ENCODE measurements at regions not wholly inside any gene's neighbourhood (a gene's known extent, or its start where the extent isn't known, plus 50 kb on each side); places are given as distances from the start of the nearest gene placed in this dataset.
"Not testable (repeated sequence)": the region's sequence is repeated elsewhere in the genome, so short reads cannot be mapped to it uniquely, and the experiment has no call there.

DNA sequence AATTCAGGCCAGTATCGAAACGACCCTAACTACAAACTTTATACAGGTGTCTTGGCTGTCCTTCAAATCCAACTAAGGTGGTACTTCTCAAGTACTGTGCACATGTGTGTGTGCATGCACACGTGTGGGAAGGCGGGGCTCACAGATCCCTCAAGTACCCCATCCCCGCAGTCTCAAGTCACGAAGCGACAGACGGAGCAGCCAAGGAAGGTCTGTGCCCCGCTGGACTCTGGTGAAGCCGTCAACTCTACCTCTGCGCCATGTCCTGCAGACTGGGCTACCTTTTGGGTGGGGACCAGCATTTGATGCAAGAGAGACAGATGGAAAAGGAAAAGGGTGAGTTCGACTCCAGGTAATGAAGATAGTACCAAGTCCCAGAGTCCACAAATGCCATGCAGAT, 169.0 kb downstream of the CRYBB2 start:
- intact Hi-C loops (cut with DNase I), result no loop called here
- DNase-seq, result no peak

DNA sequence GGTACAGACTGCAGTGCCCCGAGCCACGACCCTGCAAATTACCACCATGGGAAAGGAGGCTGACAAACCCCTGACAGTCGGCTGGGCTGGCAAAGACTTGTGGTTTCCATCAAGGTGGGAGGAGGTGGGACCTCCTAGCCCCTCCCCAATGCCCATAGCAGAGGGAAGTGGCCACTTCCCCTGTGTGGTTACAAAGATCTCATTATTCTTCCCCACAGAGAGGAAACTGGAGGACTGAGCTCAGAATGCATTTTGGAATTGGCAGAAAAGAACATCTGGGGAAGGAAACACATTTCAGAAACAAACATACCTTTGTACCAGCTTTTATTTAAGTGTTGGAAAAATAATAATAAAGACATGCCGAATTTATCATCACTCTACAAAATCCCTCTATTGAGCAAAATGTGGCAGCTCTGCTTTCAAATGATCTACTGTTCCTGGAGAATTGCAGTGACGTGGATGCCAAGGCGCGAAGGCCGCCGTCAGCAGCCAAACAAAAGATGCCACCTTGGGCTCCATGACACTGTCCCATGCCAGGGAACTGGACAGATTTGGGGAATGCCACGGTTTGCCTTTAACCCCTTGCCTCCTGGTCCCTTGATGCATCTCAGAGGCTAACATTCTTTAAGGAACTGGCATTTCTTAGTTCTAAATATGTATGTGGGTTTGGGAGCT, 169.6 kb downstream of the CRYBB2 start:
- intact Hi-C loops (cut with DNase I), result no loop called here
- DNase-seq, result peak in 1 of 42 donors; percentile 35

DNA sequence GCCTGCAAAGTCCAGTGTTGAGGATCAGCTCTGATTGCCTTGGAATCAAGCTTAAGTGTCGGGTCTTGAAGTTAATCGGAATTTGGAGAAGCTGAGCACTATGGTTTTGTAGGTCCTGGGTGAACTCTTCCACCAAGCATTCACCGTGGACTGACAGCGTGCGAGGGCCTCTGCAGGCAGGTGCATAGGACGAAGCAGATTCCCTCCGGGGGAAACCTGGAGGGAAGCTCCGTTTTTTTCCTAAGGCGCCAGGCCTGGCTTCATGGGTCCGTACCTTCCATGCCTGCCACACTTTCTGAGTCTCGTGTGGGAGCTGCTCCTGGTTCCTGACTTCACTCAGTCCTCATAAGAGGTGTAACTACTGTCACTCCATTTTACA, 170.1 kb downstream of the CRYBB2 start:
- no peak for DNase-seq
- intact Hi-C loops (cut with DNase I), result no loop called here

DNA sequence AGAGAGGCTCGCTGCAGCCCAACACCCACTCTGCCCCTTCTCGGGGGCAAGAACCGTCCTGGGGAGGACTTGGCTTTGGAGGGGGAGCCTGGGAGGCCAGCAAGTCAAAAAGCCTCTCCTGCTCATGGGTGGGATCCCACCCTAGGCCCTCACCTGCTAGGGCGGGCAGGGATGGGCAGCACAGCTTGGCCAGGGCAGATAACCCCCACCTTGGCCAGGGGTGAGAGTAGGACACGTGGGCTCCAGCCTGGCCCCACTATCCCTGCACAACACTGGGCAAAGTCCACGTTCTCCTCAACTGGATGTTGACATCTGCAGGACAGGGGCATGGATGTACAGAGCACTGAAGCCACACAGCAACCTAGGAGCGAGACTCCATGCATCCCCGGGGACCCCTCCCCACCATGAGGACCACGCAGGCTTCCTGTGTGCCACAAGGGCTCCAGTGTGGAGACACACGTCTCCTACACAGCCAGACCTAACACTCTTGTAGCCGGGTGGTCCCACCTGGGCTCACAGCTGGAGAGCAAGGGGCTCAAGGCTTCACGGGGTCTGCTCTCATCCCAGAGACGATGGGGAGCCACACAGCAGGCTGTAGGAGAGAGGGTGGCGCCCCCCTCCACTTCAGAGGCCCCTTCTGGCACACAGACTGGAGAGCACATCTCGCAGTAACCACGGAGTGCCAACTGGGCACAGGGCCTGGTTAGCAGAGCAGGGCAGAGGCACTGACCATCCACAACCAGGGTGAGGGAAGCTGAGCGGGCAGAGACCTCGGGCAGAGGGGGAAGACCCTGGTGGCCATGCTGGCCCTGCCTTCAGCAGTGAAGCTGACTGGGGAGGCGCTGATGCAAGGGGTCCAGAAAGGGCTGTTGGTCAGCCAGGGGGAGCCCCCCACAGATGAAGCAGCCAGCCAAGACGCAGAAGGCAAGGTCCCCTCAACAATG, 171.1 kb downstream of the CRYBB2 start:
- intact Hi-C loops (cut with DNase I), result no loop called here
- peak in 15 of 42 donors; percentile 12 to 67 (median 39) for DNase-seq

DNA sequence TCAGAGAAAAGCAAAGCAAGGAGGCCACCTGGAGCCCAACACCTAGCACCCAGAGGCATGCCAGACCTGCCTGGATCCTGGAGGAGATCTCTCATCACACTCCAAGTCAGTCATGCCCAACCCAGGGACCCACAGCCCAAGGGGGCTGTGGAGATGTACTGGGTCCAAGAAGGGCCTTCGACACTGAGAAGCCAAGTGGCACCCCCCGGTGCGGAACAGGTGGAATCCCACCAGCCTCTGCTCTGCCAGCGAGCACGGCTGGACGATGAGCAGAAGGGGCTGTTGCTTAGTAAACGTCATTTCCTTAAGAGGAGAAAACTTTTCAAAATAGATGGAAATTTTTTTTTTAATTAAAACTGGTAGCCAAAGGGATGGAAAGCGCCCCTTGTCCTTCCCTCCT, 171.9 kb upstream of the GRK3 start:
- no peak for DNase-seq
- intact Hi-C loops (cut with DNase I), result no loop called here

DNA sequence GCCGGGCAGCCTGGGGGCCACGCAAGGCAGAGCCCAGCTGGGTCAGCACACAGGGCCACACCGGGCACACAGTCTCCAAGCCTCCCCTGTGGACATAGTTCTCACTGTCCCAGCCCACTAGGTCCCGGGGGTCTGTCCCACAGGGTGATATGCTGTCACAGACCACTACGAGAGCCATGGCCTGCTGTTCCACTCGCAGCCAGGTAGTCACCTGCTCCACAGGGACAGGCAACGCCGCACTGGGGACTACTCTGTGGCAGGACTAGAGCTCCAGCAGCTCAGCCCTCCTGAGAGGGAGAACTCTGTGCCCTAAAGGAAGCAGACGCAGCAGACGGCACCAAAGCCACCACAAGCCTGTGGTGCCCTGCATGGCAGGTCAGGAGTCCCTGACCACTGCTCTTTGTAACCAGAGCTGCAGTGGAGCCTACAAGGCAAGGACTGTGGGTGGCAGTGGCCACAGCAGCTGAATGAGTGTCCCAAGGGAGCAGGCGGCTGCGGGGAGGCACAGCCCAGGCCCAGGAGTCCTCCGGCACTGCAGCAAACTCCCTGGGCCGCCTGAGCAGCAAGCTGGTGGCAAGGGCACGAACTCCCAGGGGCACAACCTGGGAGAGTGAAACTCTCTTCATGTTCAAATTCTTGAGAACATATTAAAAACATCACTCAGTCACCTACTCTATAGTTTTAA, 171.2 kb upstream of the GRK3 start:
- no peak for DNase-seq
- intact Hi-C loops (cut with DNase I), result no loop called here

DNA sequence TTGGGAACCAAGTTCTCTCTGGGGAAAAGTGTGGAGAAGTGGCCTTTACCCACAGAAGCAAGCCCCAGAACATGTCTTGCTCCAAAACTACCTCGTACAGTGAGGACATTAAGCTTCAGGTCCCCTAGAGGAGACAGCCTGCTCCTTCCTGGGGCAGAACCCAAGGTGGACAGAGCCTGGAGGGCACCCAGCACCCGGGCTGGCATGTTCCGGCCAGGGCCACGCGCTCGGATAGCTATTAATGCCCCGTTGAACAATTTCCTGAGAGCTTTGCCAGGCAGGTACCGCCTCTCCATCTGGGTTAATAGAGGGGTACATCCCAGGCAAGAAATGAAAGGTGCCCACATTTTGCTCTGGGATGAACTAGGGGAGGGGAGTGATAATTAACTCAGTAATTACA, 169.0 kb upstream of the GRK3 start:
- intact Hi-C loops (cut with DNase I), result no loop called here
- DNase-seq, result no peak

DNA sequence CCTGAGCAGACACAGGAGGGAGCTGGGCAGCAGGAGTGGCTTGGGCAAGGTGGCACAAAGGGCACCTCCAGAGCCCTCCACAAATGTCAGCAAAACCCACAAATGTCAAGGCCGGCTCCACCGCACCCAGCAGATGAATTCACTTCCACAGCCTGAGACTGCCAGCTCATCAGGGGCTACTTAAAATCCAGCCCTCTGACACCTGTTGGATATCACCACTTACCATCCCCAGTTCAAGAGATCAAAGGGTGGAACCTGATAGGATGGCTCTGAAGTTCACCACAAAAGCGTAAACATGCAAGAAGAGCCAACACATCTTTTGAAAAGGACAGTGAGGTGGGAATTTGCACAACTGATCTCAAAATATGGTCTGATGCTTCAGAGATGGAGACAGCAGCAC, 168.6 kb upstream of the GRK3 start:
- no peak for DNase-seq
- intact Hi-C loops (cut with DNase I), result no loop called here

DNA sequence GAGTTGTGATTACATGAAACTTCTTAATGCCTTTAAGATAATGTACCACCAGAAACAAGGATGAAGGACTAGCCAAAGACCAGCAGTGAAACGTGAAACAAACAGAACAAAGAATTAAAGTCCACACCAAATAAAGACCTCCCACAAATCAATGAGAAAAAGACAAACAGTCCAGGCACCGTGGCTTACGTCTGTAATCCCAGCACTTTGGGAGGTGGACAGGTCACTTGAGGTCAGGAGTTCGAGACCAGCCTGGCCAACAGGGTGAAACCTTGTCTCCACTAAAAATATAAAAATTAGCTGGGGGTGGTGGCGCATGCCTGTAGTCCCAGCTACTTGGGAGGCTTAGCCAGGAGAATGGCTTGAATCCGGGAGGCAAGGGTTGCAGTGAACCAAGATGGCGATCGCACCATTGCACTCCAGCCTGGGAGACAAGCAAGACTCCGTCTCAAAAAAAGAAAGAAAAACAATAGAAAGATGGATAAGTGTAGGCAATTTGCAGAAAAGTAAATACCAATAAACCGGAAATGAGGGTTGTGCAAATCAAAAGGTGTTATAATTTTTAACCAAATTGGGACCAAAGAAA, 167.8 kb upstream of the GRK3 start:
- intact Hi-C loops (cut with DNase I), result no loop called here
- DNase-seq, result no peak

DNA sequence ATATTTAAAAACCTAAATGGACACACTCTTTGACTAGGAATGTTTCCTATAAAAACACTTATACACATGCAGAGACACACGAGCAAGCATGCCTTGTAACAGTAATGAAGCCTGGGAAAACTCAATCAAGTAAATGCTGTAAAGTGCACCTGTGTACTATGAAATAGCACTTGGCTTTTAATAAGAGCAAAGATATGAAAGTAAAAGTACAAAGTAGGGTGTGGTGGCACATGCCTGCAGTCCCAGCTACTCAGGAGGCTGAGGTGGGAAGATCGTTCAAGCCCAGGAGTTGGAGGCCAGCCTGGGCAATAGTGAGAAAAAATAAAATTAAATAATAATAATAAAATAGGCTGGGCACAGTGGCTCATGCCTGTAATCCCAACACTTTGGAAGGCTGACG, 166.9 kb upstream of the GRK3 start:
- intact Hi-C loops (cut with DNase I), result no loop called here
- no peak for DNase-seq

DNA sequence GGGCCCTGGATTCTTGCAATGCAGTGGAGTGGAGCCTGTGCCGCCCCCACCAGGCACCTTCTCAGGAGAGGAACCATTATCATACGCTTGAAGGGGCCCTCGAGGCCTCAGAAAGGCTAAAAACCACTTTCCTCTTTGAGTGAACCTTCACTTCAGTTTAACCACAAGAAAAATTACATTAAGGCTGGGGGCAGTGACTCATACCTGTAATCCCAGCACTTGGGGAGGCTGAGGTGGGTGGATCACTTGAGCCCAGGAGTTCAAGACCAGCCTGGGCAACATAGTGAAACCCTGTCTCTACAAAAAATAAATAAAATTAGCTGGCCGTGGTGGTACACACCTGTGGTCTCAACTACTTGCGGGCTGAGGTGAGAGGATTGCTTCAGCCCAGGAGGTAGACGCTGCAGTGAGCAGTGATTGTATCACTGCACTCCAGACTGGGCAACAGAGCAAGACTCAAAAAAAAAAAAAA, 165.8 kb upstream of the GRK3 start:
- intact Hi-C loops (cut with DNase I); DNase-seq: not testable (repeated sequence)

DNA sequence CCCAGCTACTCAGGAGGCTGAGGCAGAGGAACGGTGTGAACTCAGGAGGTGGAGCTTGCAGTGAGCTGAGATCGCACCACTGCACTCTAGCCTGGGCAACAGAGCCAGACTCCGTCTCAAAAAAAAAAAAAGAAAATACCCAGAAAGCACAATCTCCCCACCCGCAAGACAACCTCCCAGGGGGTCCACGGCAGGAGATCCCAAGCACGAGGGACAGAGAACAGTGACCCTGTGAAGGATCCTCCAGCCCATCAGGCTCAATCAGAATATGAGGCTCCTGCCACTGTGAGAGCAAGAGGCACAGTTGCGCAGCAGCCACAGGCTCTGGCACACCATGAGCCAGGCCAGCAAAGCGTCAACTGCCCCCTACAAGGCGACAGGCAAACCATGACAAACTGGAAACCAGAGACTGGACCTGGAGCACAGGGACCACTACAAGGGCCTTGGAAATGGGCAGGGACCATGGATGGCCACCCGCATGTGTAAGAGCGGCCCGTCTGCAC, 164.8 kb upstream of the GRK3 start:
- DNase-seq, result no peak
- intact Hi-C loops (cut with DNase I), result no loop called here

DNA sequence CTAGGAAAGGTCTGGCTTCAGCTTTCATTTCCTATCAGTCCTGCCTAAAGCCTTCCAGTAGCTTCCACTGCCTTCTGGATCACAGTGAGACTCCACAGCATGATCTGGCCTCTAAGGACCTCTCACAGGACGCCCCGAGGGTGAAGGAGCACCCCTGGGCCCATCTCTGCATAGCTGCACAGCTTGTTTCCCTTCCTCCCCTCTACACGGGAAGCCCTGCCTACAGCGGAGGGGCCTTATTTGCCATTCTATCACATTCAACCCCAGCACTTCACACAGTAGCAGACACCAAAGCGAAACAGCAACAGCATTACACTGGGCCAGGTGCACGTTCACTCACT, 162.3 kb upstream of the GRK3 start:
- DNase-seq, result no peak
- intact Hi-C loops (cut with DNase I), result no loop called here

DNA sequence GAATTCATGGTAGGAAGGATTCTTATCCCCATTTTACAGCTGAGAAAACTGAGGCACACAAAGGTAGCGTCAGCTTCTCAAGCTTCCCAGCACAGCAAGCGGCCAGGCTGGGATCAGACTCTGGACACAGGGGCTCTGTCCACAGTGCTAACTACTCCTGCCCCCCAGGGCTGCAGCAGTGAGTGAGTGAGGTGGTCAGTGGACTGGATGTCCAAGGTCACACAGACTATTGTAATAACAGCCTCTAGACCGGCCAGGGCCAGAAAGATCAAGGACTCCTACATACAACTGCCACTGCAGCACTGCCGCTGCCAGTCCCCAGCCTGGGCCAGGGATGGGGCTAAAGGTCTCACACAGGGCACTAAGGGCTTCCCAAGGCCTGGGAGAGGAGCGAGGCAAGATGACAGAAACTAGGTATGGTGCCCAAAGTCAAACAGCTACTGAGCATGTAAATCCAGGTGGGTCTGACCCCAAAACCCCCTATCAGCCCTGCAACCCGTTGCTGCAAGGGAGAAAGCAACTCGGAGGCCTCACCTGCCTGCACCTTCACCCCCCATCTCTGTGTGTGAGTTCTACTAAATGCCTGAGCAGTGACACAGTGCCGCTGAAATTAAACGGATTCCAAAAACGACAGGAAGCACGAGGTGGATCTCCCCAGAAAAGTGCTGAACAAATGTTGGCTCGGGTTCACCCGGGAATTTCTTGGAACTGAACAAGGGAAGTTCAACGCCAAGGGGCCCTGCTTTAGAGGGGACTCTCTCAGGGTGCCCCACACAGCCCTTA, 161.8 kb upstream of the GRK3 start:
- intact Hi-C loops (cut with DNase I), result no loop called here
- peak in 2 of 42 donors; percentile 23 to 33 for DNase-seq

DNA sequence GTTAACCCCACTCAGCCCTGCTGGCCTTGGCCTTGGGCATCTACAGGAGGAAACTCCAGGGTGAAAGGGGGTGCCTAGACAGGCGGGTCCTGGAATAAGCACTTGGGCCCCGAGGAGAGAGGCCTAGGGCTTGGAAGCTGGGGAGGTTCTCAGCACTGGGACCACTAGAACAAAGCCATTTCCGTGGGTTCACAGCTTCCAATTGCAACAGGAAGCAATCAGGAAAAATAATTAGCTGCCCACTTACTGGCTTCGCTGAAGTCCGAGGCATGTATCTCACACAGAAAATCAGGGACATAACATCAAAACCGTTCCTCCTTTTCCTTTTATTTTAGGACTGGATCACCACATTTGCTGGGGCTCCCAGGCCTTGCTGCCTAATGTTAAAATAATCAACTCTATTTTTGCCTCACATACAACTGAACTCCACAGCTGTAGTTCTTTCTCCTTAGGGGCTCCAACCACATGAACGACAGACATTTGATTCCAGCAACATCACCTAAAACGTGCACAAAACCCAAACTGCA, 161.1 kb upstream of the GRK3 start:
- DNase-seq, result no peak
- intact Hi-C loops (cut with DNase I), result no loop called here

DNA sequence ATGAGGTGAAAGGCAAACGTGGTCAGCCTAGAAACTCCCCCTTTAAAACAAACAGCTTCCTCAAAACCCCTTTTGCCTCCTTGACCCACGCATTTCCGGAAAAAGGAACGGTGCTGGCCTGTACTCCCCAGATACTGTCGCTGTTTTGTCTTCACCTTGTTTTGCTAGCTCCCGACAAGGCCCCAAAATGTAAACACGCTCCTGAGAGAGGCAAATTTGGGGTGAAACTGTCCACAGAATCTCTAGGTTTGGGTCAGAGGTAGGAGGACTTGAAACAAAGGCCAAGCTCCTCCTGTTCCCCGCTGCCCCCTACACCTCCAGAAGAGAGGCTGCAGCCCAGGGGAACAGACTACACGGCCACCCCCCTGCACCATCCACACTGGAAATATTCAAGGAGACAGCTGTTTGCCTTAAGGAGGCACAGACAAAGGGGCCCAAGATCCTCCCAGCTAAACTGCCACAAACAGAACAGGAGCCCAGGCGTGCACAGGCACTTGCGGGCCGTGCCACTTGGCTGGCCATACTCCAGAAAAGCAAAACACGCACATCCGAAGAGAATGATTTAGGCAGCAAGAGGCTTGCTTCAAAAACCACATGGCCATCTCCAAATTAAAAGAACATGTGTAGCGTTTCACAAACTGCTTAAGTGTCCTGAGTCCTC, 160.5 kb upstream of the GRK3 start:
- peak in 1 of 42 donors; percentile 31 for DNase-seq
- intact Hi-C loops (cut with DNase I), result no loop called here

DNA sequence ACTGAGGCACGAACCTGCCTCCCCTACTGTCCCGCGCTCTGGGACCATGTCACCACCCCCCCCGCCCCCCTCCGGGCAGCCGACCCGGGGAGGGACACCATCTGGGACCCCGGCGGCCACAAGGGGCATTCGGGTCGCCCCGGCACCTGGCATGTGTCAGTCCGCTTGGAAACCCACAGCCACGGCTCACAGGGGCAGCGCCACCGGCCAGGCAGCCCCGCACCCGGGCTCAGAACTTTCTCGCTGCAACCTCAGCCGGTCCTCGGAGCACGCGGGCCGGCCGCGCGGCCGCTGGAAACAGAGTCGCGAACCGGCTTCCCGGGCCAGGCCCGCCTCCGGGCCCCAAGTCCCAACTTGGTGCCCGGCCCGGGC, 159.9 kb upstream of the GRK3 start:
- intact Hi-C loops (cut with DNase I), result no loop called here

More for the DNA sequence above, 159.9 kb upstream of the GRK3 start:
- DNase-seq, result peak in 3 of 42 donors; percentile 12 to 32 (median 24)
